GM21576 (cell line): ENCODE measurements at regions not wholly inside any gene's neighbourhood (a gene's known extent, or its start where the extent isn't known, plus 50 kb on each side); places are given as distances from the start of the nearest gene placed in this dataset.

ENCODE experiments used
- ATAC-seq: cut with Tn5 transposase; IDR thresholded peaks from one replicate; pipeline ENCODE4 v1.9.1; 2021; ENCODE audit warnings: mild to moderate bottlenecking, moderate library complexity; ENCODE audit not compliant: unreplicated experiment

DNA sequence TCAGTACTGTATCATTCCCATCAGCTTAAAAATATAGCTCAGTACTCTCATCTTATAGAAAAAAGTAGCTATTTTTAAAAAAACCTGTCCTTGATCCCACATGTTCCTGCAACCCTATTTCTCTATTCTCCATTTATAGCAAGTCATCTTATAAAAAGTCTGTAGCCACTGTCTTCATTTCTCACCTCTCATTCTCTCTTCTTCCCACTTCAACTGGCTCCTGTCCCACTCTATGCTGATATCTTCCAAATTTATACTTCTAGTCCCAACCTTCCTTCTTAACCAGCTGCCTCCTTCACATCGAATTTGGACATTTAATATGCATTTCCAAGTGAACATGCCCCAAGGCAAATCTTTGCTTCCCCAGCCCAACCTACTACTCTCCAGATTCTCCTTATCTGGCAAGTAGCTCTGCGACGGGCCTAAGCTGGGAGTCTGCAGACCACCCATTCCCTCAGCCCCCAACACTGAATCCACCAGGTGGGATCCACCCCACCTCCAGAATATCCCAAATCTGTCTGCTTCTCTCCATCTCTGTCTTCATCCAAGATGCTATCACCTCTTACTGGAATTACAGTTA is 52.0 kb upstream of the TANC2 start:
- no peak for ATAC-seq

DNA sequence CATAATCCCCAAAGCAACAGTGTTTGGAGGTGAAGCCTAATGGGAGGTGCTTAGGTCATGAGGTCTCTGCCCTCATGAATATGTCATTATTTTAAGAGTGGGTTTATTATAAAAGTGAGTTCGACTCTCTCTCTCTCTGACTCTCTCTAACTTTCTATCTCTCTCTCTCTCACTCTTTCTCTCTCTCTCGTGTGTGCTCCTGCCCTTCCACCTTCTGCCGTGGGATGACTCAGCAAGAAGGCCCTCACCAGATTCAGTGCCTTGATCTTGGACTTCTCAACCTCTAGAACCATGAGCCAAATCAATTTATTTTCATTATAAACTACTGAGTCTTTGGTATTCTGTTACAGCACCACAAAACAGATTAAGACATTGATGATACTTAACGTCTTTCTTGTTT is 53.7 kb upstream of the TANC2 start:
- ATAC-seq, result no peak

DNA sequence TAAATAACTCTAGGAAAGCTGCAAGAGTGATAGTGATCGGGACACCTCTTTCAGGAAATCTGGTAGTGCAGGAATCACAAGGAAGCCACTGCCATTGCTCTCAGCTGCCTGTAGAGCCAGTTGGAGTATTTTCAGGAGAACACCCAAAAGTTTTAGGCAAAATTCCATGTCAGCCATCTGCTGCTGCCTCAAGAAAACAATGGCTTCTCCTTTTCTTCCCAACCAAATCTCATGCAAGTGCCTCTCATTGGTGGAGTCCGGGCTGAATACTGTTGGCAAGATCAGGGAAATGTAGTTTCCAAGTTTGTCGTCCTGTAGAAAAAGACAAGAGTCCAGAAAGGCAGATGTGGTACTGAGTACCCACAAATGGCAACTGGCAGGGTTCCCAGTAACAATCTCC is 54.9 kb upstream of the TANC2 start:
- ATAC-seq, result no peak

DNA sequence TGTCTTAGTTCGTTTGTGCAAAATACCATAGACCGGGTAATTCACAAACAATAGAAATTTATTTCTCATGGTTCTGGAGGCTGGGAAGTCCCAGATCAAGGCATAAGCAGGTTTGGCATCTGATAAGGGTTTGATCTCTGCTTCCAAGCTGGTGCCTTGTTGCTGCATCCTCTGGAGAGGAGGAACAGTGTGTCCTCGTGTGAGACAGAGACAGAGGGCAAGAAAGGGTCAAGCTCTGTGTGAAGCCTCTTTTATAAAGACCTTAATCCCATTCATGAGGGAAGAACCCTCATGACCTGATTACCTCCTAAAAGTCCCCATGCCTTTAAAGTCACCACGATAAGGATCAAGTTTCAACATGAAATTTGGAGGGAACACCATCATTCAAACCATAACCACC is 55.8 kb upstream of the TANC2 start:
- ATAC-seq, result no peak

DNA sequence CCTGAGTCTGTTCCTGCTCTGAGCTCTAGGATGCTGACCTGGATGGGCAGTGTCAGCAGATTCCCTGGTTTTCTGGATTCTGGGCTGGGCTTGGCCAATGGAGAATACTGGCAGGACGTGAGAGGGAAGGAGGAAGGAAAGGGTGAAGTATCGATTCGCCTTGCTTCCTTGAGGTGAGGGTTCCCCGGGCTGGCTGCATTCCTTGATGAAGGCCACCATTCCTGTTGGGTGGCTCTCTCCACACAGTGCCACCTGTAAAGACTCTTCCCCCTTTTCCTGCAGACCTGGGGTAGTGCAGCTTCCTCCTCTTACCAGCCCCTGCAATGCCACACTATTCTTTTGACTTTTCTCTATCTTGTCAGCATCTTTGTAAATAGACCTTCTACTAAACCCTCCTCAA is 58.1 kb upstream of the TANC2 start:
- ATAC-seq, result no peak

DNA sequence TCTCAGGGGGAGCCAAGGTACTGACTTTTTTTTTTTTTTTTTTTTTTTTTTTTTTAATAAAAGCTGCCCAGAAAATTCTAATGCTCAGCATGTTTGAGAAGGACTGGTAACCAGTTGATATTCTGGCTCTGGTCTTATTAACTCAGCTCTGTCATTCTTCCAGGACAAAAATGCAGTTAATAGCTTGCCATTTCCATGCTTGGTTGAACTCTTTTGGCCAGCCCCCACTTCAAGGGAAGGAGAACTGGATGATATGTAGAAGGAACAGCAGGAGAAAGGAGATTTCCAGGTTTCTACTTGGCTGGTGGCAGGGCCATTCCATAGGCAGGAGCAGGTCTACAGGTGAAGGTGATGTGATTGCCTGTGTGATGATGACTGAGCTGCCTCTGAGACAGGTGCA is 59.2 kb upstream of the TANC2 start:
- ATAC-seq, result no peak

DNA sequence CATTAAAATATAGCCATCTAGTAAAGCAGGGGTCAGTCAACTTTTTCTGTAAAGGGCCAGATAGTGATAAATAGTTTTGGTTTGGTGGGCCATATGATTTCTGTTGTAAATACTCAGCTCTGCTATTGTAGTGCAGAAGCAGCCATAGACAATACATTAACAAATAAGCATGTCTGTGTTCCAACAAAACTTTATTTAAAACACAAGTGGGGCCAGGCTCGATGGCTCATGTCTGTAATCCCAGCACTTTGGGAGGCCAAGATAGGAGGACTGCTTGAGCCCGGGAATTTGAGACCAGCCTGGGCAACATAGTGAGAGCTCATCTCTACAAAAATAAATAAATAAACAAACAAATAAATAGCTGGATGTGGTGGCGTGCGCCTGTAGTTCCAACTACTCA is 60.8 kb upstream of the TANC2 start:
- ATAC-seq, result no peak

DNA sequence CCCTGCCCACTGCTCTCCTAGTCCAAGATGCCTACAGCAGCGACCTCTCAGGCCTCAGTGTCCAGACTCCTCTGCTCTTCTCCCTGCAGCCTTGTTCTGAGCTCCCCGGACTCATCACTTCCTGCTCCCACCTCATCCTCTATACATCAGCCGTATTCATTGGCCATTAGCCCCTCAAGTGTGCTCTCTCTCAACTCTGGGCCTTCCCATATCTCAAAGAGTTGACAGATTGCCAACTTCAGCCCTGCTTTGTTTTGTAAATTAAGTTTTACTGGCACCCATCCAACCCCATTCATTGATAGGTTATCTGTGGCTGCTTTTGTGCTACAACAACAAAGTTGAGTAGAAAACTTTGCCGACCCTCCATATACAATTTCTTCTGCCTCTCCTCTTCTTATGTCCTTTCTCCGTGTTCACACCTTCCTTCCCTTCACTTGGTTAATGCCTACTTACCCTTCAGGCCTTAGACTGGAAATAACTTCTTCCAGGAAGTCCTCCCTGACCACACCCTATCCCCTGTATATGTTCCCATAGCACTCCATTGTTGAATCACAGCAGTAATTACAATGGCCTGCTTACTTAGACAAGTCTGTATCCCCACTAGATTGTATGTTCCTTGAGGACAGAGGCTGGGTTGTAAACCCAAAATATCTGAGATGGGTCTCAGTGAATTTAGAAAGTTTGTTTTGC is 63.4 kb upstream of the TANC2 start:
- ATAC-seq, result no peak

DNA sequence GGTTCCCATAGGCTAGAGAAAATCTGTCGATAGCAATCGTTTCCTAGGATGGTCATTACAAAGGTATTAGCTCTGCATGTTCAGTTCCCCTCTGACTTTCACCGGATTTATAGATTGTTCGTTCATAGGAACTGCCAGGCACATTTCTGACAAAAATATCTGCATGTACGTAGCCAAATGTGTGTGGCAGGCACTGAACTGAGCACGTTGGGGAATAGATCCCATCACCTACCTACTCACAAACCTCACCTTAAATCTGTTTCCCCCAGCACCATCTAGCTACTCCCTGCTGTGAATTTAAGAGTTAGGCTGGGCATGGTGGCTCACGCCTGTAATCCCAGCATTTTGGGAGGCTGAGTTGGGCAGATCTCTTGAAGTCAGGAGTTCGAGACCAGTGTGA is 64.5 kb upstream of the TANC2 start:
- ATAC-seq, result no peak

DNA sequence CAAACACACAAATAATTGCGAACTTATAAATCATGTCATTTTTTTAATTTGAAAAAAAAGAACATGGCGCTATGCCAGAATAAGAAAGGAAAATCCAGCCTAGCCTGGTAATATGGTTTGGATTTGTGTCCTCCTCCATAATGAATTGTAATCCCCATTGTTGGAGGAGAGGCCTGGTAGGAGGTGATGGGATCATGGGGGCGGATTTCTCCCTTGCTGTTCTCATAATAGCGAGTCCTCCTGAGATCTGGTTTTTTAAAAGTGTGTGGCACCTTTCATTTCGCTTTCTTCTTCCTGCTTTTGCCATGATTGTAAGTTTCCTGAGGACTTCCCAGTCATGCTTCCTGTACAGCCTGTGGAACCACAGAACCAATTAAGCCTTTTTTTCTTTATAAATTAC is 65.9 kb upstream of the TANC2 start:
- ATAC-seq, result no peak

DNA sequence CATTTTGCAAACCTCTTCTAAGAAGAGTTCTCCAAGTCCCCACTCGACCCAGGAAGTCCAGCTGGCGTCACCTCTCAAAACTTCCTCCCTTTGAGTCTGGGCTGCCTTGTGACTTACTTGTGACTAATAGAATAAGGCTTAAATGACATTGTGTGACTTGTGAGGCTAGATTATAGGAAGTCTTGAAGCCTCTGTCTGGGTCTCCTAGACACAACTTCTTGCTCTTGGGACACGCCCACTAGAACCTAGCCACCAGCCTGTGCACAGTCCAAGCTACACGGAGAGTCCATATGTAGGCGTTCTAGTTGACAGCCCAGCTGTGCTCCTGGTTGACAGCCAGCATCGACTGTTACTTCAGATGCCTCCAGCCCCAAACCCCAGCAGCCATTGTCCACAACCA is 66.7 kb upstream of the TANC2 start:
- no peak for ATAC-seq

DNA sequence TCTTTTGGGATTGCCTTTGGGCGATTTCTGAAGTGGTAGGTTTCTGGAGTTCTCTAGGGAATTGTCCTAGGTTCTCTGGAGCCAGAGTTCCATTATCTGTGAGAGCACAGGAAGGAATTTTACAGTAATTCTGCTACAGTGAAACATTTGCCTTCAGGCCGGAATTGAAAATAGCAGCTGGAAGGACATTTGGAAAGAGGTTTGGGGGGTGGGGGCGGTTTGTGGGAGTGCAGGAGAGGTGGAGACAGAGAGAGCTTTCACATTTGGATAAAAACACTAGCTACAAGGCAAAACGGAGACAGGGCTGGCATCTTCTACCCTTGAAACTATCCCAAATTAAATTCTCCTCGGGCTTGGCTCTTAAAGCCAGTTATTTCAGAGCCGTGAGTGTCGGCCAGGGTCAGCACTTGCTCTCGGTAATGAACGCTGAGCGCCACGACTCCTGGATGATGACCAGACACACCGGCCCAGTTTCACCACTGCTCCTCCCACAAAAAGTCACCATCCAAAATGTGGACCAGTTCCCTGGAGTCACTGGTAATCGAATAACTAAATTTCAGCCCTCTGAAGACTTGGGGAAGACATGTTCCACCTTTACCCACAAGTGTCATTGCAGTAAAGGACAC is 67.7 kb upstream of the TANC2 start:
- no peak for ATAC-seq

DNA sequence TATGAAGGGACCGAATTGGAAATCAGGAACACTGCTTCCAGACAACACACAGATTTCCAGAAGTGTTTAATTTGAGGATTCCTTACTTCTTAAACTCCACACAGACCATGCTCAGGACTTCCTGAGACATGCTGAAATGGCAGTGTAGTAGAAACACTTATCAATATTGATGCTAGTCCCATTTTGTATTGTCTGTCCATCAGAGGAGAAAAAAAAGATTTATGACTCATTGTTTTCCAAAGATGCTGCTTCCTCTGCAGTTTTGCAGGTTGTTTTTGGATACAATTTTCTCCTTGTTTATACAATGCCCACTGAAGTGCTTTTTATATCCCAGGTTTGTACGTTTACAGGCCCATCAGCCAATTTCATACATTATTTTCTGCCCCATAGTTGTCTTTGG is 68.3 kb upstream of the TANC2 start:
- no peak for ATAC-seq

DNA sequence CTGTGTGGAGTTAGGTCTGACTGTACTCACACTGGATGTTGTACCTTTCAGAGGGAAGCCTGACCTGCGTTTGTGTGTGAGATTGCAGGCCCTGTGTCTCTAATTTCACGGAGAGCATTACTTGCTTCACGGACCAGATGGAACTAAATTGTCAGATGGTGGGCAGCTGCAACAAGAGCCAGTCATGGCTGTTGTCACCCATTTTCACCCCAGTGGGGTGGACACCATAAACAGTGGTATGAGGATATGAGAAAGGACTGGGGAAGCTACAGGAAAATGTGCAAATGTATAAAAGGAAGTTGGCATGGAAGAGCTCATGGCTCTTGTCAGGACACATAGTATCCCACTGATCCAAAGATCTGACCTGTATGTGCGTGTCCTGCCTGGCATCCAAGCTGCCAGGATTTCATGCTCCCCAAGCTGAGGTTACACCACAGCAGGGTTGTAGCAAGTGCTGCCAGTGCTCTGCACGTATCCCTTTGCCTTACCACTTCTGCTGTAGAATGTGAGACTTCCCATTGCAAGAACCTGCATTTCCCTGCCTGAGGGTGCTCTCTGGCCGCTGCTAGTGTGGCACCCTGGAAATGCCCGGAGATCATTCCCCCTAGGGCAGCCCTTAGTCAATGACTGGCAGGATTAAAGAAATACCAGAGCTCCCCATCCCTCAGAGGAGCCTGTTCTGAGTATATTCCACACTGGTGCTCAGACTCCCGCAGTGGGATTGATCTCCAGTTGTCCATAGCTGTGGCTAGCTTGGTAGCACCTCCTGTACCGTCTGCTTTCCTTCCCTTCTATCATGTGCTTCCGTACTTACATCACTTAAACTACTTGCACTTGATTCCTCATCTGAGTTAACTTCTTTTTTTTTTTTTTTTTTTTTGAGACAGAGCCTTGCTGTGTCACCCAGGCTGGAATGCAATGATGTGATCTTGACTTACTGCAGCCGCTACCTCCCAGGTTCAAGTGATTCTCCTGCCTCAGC is 70.4 kb upstream of the TANC2 start:
- ATAC-seq, result no peak

DNA sequence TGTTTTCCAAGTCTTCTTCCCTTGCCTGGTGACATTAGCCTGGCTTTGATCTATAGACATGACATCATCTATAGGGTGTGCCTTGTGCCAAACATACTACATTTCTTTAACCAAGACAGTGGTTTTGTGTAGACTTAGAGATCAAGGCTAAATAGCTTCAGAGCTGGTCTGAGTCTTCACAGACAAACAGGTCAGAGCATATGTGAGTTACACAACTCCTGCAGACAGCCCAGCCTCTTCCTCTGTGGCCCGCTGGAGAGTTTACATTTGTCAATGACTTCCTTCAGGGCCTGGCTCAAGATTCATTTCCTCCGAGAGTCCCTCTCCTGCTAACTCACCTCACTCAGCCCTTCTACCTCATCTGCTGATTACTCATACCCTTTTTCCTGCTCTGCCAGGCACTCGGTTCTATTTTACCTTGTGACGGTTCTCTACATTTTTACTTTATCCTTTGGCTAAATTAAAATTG is 73.1 kb upstream of the TANC2 start:
- ATAC-seq, result peak; percentile 58

DNA sequence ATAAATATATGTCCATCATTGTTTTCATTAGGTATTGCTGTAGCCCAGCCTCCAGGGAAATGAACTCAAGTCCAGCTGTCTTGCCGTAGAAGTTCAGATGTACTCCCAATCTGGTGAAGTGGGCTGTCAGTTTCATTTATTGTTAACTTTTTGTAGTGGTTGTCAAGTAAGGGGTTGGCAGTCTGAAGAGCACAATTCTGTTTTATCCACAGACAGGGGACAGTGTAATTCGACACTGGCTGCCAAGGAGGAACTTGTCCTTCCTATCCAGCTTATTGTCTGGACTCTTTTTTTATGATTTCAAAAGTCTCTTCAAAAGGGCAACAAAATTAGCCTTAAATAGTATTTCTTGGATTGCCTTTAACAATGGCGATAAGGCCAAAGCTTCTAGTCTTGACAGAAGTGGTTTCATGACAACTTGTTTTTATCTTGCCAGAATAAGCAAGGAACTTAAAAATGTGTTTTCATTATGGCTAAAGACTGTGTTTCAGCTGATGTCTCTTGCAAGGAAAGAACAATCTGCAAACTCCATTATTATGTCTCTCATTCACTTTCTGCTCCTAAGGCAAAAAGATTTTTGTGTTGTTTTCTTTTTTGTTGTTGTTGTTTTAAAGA is 73.9 kb upstream of the TANC2 start:
- ATAC-seq, result no peak

DNA sequence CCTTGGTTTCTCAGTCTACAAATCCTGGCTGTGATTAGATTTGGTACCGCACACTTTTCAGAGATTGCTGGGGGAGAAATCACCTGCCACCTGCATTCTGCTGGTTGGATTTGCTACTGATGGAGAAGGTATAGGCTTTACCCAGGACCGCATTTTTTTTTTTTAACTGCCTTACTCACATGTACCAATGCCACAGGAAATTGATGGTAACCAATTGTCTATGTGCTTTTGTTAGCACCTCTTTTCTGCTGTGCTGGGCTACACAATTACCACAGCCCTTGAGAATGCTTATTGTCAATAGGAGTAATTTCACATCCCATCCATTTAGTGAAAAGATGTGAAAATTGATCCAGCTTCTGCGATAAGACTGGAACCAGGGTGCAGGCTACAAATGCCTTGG is 74.4 kb upstream of the TANC2 start:
- ATAC-seq, result no peak

DNA sequence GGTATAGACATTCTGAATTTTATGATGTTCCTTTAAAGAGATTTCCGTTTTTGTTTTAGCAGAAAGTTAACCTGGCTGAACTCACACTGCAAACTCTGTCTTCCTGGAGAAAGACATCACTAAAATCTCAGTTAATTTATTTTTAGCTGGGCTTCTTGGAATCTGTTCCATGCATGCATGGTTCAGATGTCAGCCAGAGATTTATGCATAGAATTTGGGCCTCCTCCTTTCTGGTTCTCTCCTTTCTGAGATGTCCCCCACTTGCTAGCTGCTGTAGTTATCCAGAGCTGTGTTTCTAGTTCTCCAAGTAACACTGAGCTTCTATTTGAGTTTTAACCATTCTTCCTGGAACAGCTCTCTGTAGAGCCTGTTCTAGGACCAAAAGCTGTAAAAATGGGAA is 77.3 kb upstream of the TANC2 start:
- no peak for ATAC-seq

DNA sequence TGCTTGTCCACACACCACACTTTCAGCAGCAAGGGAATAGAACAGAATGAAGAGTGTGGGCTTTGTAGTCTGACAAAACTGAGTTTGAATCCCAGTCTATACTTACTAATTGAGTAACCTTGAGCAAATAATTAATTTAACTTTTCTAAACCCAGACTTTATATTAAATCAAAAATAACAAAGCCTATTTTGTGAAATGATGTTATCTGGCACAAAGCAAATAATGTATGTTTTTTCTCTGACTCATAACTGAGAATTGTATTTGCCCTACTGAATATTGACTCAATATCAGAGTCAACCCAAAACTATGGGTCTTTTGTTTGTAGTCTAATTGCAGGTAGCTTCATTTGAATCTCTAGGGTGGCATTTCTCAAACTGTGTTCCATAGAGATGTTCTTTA is 77.9 kb upstream of the TANC2 start:
- ATAC-seq, result no peak

DNA sequence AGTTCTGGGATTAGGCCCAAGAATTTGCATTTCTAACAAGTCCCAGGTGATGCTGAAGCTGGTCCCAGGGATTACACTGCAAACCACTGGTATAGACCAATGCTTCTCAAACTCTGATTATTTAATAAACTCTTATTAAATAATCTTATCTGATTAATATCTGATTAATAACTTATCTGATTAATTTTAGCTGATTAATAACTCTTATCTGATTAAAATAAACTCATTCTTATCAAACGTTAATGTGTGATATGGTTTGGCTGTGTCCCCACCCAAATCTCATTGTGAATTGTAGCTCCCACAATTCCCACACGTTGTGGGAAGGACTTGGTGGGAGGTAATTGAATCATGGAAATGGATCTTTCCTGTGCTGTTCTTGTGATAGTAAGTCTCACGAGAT is 78.6 kb upstream of the TANC2 start:
- no peak for ATAC-seq

DNA sequence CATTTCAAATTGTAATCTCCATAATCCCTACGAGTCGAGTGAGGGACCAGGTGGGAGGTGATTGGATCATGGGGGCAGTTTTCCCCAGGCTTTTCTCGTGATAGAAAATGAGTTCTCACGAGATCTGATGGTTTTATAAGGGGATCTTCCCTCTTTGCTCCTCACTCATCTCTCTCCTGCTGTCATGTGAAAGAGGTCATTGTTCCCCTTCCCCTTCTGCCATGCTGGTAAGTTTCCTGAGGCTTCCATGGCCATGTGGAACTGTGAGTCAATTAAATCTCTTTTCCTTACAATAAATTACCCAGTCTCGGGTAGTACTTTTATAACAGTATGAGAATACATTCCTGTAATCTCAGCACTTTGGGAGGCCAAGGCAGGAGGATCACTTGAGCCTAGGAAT is 76.7 kb upstream of the MARCHF10 start:
- ATAC-seq, result no peak
